C1 segment of cervical spinal cord (tissue), 14 donors: ENCODE measurements at regions not wholly inside any gene's neighbourhood (a gene's known extent, or its start where the extent isn't known, plus 50 kb on each side); places are given as distances from the start of the nearest gene placed in this dataset.
A peak's percentile ranks its signal among the peaks of the same experiment; 100 is the strongest.

Experiments
- DNase-seq, 14 donors: peaks; one replicate each; lab custom pipeline; 2025; lab: John Stamatoyannopoulos, UW

DNA sequence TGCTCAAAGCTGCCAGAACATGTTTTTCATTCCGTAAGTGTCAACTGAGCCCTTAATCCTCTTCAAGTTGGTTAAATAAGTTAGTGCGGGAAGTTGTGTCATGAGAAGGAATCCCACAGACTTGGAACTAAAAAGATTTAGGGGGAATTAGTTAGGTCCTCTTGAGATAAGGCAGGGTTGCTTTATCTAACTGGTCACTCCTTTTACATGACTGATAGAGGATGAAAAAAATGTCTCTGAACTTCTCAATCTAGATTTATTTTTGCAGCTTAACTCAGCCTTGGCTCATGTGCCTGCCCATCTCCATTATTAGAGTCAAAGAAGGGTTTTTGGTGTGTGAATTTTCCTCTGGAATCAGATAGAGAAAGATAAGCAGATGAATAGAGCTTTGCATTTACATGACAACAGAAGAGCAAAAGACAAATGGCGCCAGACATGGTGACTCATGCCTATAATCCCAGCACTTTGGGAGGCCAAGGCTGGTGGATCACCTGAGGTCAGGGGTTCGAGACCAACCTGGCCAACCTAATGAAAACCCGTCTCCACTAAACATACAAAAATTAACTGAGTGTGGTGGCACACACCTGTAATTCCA, 882.9 kb downstream of the RPA4 start:
- no peak for DNase-seq

DNA sequence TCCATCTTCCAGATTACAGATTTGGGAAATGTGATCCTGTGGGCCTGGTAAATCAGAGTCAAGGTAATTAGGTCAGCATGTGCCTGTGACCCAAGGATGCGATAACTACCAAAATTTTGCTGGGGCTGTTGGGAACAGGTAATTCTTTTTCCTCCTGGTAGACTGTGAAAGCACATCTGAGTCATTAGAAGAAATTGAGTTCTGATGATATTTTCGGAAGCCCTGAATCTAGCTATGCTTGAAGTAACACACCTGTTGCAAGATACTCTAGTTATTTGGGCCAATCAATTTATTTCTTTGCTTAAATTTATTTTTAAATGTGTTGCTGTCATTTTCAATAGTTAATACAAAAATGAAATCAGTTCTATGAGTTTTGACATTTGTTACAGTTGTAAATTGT, 903.6 kb downstream of the RPA4 start:
- no peak for DNase-seq

- no peak for DNase-seq
Measured at GRCh38 chrX:97787849-97788248, 904.1 kb downstream of the RPA4 start.

GRCh38 chrX:97790850-97791249, 907.1 kb downstream of the RPA4 start:
- no peak for DNase-seq

DNA sequence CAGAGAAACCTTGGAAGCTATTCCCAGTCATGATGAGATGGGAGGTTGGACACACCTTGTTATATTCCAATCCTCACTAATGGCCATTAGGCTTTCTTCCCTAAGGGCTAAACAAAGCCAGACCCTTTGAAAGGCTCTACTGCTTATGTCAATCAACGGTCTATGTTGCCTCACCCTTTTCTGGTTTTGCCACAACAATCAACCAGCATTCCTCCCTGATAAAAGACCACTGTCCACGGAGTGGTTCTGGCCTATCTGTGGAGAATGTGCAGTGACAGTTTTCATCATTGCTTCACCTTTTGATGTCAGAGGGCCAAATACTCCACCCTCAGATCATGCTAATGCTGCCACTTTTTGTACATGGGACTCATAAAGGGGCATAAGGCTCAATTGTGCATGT, 913.4 kb downstream of the RPA4 start:
- no peak for DNase-seq

DNA sequence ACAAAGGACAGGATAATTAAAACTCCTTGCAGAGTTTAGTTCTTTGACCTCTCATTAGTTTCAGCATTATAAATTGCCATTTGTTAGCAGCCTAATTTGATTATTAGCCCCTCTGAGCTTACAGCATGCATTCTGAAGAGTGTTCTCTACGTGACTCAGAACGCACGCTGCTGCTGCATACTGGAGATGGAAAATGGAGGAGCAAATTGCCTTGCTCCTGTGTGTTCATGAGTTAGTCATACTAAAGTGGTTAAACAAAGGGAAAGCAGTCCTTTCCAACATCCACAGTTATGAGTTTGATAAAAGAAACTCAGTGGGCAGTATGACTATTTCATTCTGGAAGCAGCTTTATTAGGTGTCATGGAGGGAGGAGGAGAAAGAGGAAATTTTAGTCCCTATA, 922.5 kb downstream of the RPA4 start:
- no peak for DNase-seq

DNA sequence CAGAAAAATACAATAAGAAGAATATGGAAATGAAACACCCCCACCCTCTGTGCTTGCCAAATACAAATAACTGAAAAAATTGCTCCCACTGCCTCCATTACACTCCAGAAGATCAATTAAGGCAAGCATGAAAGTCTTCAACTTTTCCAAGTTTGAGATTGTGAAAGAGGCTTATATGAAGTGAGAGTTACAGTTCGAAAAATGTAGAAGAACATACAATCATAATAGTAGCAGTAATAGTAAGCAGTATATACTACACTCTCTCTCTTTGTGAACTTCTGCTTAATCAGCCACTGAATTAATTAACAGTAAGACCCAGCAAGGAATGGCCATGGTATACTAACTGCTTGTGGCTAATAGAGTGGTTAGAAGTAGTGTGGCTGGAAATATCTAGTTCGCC, 923.2 kb downstream of the RPA4 start:
- DNase-seq, result no peak

DNA sequence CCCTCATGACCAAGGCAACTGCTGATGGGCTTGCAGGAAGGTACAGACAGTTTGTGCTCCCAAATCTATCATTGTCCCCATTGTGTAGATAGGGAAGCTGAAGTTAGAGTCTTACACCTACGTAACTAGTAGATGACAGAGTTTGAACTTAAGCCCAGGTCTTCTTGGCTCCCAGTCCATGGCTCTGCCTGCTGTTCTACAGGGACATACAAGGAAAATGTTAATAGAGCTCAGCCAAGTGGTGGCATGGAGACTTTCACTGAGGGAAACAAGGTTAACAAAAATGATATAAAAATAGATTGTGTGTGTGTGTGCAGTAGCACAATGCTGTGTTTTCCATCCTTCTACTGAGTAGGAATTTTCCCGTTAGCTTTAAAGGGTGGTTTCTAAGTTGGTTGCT, 936.5 kb downstream of the RPA4 start:
- DNase-seq, result no peak

GRCh38 chrX:97828471-97828870, 944.8 kb downstream of the RPA4 start:
- DNase-seq, result no peak

GRCh38 chrX:97835969-97836368, 952.3 kb downstream of the RPA4 start:
- no peak for DNase-seq

GRCh38 chrX:97841544-97842179, 958.0 kb downstream of the RPA4 start:
- no peak for DNase-seq

DNA sequence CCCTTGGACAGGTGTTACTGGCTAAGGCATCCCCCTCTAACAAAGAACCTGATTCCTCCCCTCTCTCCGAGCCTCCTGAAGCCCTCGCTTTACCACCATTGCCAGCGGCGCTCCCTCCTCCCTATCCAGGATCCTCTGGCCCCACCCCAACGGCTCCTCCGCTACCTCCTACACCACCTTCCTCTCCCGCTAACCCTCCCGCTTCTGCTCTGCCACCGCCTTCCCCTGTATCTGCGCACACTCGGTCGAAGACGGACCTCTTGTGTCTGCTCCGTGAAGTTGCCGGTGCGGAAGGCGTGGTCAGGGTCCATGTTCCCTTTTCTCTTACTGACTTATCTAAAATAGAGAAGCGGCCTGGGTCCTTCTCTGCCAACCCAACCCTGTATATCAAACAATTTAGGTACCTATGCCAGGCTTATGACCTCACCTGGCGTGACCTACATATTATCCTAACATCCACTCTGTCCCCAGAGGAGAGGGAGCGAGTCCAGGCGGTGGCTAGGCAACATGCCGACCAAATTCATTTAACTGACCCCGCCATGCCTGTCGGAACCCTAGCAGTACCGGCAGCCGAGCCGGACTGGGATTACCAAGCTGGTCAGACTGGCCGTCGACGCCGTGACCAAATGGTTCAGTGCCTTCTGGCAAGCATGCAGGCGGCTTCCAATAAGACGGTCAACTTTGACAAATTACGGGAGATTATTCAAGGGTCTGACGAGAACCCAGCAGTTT, 958.9 kb downstream of the RPA4 start:
- DNase-seq, result no peak

DNA sequence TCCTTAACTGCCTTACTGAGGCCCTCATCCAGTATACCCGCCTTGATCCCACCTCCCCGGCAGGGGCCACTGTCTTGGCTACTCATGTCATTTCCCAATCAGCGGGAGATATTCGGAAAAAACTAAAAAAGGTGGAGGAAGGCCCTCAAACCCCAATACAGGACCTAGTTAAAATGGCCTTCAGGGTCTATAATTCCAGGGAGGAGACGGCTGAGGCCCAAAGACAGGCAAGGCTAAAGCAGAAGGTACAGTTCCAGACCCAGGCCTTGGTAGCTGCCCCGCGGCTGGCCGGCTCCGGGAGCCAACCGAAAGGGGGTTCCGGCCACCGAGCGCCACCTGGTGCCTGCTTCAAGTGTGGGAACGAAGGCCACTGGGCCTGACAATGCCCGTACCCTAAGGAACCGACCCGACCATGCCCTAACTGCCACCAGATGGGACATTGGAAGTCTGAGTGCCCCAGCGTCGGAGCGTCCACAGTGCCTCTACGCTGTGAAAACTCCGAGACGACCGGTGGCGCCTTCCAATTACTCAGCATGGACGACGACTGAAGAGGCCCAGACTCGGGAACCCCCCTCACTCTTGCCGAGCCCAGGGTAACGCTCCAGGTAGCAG, 959.6 kb downstream of the RPA4 start:
- DNase-seq, result no peak

- DNase-seq, result no peak
Measured at GRCh38 chrX:97844161-97844560, 960.5 kb downstream of the RPA4 start.

- DNase-seq, result no peak
Measured at GRCh38 chrX:97844943-97845342, 961.2 kb downstream of the RPA4 start.

DNA sequence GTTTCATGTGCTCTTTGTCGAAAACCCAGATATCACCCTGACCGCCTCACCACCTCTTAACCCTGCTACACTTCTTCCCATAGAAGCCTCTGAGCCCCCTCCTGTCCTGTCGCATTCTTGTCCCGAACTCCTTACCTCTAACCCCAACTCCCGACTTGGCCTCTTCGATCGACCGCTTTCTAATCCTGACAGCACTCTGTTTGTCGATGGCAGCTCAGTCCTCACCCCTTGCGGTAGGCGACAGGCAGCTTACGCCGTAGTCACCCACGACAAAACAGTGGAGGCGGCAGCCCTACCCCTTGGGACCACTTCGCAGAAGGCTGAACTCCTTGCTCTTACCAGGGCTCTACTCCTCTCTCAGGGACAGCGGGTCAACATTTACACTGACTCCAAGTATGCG, 961.7 kb downstream of the RPA4 start:
- no peak for DNase-seq

DNA sequence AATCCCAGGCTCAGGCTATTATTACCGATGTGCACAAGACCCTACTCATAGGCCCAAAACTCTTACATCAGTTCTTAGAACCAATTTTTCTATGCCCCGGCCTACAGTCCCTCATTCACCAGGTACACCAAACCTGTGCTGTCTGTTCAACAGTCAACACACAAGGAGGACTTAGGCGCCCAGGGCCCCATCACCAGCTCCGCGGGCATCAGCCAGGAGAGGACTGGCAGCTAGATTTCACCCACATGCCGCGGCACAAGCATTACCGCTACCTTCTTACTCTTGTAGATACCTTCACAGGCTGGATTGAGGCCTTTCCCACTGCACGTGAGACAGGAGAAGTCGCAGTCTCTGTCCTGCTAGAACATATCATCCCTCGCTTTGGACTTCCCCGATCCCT, 962.5 kb downstream of the RPA4 start:
- DNase-seq, result no peak

- DNase-seq, result no peak
Measured at GRCh38 chrX:97846718-97847237, 963.1 kb downstream of the RPA4 start.

DNA sequence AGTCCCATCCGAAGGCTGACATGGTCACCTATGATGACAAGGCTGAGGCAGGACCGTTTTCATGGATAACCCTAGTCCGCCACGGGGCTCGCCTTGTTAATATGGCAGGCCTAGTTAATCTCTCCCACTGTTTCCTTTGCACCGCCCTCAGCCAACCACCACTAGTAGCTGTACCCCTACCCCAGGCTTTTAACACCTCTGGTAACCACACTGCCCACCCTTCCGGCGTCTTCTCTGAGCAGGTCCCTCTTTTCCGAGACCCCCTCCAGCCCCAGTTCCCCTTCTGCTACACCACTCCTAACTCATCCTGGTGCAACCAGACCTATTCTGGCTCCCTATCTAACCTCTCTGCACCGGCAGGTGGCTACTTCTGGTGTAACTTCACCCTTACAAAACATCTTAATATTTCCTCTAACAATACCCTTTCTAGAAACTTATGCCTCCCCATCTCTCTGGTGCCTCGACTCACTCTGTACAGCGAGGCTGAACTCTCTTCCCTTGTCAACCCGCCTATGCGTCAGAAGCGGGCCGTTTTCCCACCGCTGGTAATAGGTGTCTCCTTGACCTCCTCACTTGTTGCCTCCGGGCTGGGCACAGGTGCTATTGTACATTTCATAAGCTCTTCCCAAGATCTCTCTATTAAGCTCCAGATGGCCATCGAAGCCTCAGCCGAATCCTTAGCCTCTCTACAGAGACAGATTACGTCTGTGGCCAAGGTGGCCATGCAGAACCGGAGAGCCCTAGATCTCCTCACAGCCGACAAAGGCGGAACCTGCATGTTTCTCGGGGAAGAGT, 964.4 kb downstream of the RPA4 start:
- no peak for DNase-seq

GRCh38 chrX:97849951-97850350, 966.2 kb downstream of the RPA4 start:
- DNase-seq, result no peak

DNA sequence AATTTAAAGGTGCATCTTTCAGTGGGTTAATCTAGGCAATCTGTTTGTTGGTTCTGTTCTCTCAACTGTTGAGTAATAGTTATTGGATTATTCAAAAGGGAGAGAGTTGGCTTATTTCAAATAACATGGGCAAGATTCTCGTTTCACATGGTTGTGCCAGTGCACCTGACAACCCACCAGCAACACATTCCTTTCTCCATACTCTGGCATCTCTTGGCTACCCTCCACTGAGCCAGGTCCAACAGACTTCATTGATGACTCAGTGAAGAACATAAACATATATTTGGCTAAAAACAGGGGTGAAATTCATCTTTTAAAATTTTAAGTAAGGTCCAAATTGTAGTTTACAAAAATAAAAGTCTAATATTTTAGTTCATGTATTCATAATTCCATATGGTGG, 967.2 kb downstream of the RPA4 start:
- DNase-seq, result no peak

DNA sequence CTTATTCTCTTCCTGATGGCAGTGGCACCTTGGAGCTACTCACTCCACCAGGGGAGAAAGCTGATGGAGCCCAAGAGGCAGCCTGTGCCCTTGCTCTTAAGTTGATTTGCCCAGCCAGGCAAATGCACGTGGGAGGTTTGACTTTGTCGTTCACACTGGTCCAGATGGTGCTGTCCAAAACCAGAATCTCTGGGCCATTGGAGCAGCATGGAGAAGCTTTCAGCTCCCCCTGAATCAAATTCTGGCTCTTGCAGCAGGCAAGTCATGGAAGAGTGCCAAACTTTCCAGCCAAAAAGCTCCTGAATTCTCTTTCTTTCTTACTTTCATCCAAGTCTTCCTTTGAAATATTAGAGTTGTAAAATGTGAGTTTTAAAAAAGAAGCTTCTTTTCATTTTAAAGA, 970.4 kb downstream of the RPA4 start:
- peak in 5 of 14 donors; percentile 6 to 16 (median 12) for DNase-seq
